ENCODE measurements at regions not wholly inside any gene's neighbourhood (a gene's known extent, or its start where the extent isn't known, plus 50 kb on each side); places are given as distances from the start of the nearest gene placed in this dataset.

DNA sequence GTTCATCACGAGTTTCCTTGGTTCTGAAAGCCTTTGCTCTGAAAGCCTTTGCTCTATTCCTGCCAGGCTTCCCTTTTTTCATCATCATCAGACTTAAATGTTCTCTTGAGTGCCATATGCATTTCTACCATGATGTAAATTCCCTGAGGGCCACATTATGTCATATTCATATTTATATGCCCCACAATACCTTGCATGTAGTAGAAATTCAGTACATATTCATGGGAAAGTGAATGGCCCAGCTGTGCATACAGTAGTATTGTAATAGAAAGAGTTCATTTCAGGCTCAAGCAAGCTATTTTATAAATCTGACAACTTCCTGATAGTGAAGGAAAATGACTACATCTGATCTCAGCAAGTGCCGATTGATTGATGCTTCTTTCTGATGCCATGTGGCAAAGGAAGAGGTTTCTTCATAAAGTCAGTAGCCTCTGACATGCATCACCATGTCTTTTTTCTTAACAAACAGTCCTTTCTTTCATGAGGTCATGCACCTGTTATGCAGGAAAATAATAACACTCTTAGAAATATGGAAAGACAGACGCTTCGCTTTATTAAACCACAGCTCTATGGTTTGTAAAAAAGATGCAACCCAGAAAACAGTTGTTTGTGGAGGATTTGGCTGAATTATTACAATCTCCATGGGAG lies 308.7 kb downstream of the SAMD5 start:
- no peak for DNase-seq (ENCODE audit: low read depth in 2 of 2)

DNA sequence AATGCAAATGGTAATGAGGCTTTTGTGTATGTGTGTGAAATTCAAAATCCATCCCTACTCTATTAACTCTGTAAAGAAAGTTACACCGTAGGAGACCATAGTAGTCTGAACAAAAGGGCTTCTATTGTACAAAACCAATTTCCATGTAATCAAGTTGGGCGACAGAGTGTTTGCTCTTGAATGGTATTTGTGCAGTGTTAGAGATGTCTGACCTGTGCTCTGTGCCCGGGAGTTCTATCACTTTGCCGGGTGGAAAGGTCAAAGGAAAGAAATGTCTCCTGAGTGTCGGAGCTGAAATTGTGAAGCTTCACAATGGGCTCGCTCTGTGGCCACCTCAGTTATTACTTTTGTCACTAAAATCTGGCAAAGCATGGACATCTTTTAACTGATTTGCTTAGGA lies 312.0 kb downstream of the SAMD5 start:
- no peak for DNase-seq (ENCODE audit: low read depth in 2 of 2)

DNA sequence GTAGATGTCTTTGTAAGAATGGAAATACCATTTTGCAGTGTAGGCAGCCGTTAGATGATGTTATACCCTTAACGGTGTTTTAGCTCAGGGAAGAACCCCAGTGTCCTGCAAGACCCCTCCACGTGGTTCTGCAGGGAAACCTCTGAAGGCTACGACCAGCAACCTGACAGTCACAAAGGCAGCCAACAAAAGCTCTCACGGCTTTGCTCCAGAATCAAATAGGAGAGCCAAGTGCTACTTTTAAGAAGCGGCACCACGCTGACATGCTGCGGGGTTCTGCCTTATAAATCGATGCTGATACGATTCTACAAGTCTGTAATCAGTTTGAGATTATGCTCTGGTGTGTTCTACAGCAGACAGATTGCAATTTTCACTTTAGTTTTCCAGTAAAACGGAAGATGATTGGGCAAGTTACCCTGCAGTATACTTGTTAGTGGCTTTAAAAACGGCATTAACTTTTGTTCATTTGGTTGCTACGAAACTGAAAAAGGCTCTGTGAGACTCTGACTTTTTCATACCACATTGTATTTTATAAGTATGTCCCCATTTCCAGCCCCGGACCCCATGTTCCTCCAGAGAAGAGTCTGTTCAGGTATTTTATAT lies 312.9 kb downstream of the SAMD5 start:
- DNase-seq (ENCODE audit: low read depth in 2 of 2) = no peak

GRCh38 chr6:147823936-147824335 lies 315.4 kb downstream of the SAMD5 start:
- DNase-seq (ENCODE audit: low read depth in 2 of 2) = no peak

DNA sequence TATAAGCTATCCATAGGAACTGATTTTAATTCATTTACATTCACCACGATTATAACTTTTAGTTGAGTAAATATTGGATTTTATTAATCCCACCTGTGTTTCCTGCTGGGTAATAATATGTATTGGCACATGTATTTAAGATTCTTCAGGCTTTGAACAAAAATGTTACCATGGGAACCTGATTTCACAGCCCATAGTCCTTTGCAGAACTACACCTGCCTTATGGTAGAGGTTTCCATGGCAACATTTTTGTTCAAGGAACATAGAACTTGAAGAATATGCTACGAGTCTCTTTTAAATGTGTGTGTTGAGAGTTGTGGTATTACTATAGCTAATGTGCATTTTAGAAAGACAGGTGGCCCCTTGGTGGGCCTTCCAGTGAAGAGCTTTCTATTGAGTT lies 317.4 kb downstream of the SAMD5 start:
- DNase-seq (ENCODE audit: low read depth in 2 of 2) = no peak

- no peak for DNase-seq (ENCODE audit: low read depth in 2 of 2)
Observed at GRCh38 chr6:147826698-147827097, 318.2 kb downstream of the SAMD5 start.

DNA sequence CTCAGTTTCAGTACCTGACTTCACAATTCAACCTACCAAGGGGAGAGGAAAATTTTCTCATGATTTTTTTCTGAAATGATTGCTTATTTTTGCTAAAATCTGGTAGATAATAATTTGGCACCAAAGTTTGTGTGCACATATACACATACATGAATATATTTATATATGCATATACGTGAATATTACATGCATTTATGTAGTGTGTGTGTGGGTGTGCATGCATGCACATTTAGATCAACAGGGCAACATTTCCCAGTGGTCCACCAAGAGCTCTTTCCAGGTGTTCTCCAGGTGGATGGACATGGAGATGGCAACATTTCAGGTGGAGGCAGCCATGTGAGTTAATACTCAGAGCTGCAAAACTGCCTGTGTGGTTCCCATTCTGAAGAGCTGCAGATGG lies 320.9 kb downstream of the SAMD5 start:
- DNase-seq (ENCODE audit: low read depth in 2 of 2) = no peak

DNA sequence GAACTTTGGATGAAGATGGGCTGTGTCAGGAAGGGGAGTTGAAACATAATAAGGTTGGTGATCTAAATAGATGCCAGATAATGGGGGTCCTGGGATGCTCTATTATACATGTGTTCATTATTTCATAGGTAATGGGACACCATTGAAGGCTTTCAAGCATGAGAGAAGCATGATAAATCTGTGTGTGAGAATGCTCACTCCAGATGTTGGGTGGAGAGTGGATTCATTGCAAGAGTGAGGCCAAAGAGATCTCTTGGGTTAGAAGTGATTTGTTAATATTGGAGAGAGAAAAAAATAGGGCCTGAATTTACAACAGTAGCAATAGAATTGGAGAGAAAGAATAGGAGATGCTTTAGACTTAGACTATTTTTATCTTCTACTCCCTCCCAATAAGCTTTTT lies 321.3 kb downstream of the SAMD5 start:
- DNase-seq (ENCODE audit: low read depth in 2 of 2) = no peak

- no peak for DNase-seq (ENCODE audit: low read depth in 2 of 2)
Observed at GRCh38 chr6:147831356-147831755, 322.9 kb downstream of the SAMD5 start.

DNA sequence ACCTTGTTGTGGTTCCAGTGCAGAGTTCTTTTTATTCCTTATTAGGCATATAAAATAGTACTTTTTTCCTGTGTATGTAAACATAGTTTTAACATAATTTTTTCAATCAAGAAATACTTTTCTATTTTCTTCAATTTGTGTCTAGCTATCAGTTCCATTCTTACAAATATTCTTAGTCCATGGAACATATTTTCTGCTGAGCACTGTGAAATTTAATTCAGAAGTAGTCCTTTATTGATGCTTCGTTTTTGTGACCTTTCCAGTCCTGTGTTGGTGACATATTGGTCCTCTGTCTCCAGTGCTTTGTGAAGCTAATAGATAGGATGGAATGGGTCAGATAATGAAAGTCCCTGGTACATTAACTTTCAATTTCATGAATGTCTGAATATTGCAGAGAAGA lies 325.1 kb downstream of the SAMD5 start:
- no peak for DNase-seq (ENCODE audit: low read depth in 2 of 2)

GRCh38 chr6:147834084-147834776 lies 325.7 kb downstream of the SAMD5 start:
- no peak for DNase-seq (ENCODE audit: low read depth in 2 of 2)

- no peak for DNase-seq (ENCODE audit: low read depth in 2 of 2)
Observed at GRCh38 chr6:147837540-147837939, 329.1 kb downstream of the SAMD5 start.

DNA sequence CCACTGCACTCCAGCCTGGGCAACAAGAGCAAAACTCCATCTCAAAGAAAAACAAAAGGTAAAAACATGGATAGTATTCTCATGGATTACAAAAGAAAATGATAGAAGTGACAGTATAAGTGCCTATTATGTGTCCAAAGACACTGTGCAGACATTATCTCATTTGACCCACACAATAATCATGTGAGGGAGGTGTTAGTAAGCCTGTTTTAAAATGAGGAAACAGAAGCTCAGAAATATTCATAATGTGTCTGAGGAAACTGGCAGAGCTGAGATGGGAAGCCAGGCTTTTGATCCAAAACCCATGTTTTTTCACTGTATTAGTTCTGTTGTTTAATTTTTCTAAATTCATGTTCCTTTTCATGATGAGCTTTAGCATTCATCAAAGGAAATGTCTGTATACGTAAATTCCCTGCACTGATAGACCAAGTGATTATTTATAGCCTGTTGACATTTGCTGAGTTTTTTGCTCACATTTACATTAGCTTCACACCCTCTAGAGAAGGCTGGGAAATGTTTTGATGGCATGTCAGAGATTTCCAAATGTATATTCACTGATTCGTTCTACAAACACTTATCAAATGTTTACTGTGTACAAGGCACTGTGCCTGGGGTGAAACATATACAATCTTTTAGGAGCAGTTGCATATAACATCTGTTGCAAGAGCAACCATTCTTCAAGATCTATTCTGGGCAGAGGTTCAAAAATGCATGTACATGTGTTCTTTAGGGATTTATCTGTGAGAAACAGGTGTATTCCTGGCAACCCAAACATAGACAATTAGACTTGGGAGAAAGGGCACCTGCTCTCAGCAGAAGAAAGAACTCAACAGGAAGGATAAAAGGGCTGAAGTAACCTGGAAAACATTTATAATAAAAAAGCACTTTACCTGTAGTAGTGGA lies 331.5 kb downstream of the SAMD5 start:
- DNase-seq (ENCODE audit: low read depth in 2 of 2) = no peak

DNA sequence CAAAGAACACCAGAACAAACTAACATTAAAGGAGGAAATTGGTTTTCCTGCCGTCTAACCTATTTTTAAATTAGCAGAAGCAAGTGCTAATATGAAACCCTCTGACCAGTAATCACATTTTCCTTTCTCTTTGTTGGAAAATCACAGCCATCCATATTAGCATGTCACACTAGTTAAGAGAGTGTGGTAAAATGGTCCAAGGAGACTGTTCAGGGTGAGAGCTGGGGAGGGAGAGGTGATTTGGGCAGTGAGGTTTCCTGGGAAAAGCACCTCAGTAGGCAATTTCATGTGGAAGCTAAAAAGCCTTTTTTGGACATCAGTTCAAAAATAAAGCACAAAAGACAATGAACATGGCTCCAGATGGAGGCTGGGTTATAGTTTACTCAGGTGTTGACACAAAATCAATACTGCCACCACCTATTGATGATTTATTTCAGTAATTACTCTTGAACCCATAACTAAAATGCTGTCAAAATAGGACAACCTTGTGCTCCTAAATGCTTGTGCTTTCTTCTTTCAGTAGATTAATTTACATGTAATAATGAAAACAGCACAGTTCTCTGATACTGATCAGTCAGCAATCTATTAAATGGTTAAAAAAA lies 333.2 kb downstream of the SAMD5 start:
- no peak for DNase-seq (ENCODE audit: low read depth in 2 of 2)

DNA sequence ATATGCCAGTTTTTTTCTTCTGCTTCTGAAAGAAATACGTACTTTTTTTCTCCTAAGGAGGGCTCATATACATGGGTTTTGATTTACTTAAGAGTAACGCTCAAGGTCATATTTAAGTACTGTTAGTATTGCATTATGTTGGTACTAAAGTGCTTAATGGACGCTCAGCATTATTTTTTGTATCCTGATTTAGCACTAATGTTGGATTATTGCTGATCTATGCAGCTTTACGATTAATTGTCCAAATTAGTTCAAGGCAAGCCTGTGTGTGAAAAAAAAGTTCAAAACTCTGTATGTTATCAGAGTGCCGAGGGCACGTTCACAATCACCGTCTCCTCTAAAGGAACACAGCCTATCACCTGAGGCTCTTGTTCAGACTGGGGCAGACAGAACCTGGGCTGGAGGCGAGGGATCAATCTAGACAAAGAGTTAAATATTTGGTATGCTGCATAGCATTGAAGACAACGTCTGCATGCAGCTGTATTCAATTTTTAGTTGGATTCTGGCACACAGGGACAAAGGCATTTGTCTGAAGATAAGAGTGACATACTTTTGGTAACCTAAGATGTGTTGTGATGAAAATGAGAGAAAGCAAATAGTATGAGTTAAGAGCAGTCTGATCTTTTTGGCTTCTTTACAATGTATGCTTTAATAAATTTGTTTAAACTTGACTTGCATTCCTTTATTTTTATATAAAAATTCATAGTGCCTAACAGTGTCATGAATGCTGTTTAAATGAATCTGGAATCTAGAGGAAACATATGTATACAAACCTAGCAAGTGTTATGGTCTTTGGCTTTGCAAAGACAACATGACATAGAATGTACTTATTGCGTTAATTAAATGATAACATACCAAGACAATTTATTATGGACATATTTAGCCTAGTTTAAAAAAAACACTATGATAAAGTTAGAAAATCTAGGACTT lies 341.2 kb downstream of the SAMD5 start:
- no peak for DNase-seq (ENCODE audit: low read depth in 2 of 2)

GRCh38 chr6:147852772-147853171 lies 344.3 kb downstream of the SAMD5 start:
- no peak for DNase-seq (ENCODE audit: low read depth in 2 of 2)

DNA sequence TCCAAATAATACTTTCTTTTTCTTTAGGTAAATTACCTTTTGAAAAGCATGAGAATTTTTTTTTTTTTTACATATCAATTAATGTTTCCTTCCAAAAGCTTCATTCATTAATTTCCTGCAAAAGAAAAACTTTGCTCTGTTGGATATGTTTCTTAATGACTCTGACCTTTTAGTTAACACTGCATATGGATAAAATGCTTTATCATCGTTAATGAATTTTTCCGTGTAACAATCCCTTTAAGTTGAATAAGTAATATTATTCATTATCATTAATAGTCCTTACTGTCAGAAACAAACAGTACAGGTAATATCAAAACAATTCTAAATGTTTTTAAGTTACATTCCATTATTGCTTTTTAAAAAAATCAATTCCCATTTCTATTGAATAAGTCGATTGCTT lies 345.1 kb downstream of the SAMD5 start:
- DNase-seq (ENCODE audit: low read depth in 2 of 2) = no peak

DNA sequence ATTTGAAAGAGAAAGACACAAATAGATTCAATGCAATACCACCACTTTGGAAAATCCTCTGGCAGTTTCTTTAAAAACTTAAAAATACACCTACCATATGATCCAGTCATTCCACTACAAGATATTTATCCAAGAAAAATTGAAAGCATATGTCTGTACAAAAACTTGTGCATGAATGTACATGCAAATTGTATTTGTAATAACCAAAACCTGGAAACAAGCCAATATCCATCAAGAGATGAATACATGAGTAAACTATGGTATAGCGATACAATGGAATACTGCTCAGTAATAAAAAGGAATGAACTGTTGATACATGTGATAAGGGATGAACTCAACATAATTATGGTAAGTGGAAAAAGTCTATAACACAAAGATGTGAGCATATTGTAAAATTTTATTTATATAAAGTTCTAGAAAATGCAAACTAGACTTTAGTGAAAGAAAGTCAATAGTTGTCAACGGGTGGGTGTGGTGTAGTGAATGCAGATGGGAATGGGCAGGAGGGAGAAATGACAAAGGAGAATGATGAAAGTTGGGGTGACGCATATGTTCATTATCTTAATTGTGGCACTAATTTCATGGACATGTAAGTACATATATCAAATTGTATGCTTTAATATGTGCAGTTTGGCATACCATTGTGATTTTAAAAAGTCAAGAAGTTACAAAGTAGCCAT lies 347.5 kb downstream of the SAMD5 start:
- DNase-seq (ENCODE audit: low read depth in 2 of 2) = no peak

GRCh38 chr6:147856687-147857086 lies 348.2 kb downstream of the SAMD5 start:
- no peak for DNase-seq (ENCODE audit: low read depth in 2 of 2)

DNA sequence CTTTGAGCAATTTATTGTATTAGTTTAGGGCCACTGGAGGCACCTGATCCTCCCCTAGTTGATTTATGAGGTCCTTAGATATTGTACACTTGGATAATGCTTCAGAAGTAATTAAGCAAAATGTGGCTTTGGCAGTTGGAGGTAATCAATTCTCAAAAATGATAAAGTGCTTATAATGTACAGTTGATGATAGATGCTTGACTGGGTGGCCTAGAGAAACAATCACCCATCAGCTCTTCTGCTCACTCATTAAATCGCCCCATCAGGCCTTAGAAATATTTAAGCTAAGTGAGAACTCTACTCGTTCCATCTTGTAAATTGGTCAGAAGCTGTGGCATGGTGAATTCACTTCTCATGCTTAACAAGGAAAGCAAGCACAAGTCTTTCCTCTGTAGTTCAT lies 349.9 kb downstream of the SAMD5 start:
- no peak for DNase-seq (ENCODE audit: low read depth in 2 of 2)

Measured in stimulated activated CD4-positive, alpha-beta T cell treated with anti-CD3 and anti-CD28 coated beads, Interleukin-15, amount 100 ng/mL, for 48 hours (primary cell).